Keratinocyte (primary cell): ENCODE measurements at regions not wholly inside any gene's neighbourhood (a gene's known extent, or its start where the extent isn't known, plus 50 kb on each side); places are given as distances from the start of the nearest gene placed in this dataset.

Experiments used
- DNase-seq: peaks from one replicate; pipeline ENCODE4 v3.0.0-alpha.2; 2011; ENCODE audit warnings: low read depth, missing footprints, low spot score
- FAIRE-seq: peaks from 2 replicates; lab custom pipeline; 2011; peaks lifted over from hg19 to GRCh38; lab: Jason Lieb, UNC
- H2AFZ ChIP-seq: 2 replicates; pipeline ENCODE4 v1.6.0; 2012; ENCODE audit warnings: low read length, control low read depth, inconsistent platforms; ENCODE audit not compliant: control insufficient read depth
- H3K27ac ChIP-seq: 2 replicates; pipeline ENCODE4 v1.5.1; 2011; ENCODE audit warnings: low read length; ENCODE audit not compliant: control insufficient read depth, insufficient read depth
- H3K27me3 ChIP-seq: 3 replicates; pipeline ENCODE4 v1.6.0; 2011; ENCODE audit warnings: low read length; ENCODE audit not compliant: control insufficient read depth, insufficient read depth; ENCODE audit errors: extremely low read depth
- H3K36me3 ChIP-seq, 2 experiments: 2 replicates in 1 of 2; 3 replicates in 1 of 2; pipeline ENCODE4 v1.5.1; 2011; ENCODE audit warnings: low read length in 2 of 2, mild to moderate bottlenecking in 1 of 2; ENCODE audit not compliant: control insufficient read depth in 2 of 2, insufficient read depth in 2 of 2; ENCODE audit errors: extremely low read depth in 1 of 2
- H3K4me1 ChIP-seq: 3 replicates; pipeline ENCODE4 v1.5.1; 2011; ENCODE audit warnings: low read length; ENCODE audit not compliant: control insufficient read depth, insufficient read depth; ENCODE audit errors: extremely low read depth
- H3K4me2 ChIP-seq: 3 replicates; pipeline ENCODE4 v1.6.0; 2011; ENCODE audit warnings: low read depth, low read length; ENCODE audit not compliant: control insufficient read depth, insufficient read depth; ENCODE audit errors: extremely low read depth
- H3K4me3 ChIP-seq, 3 experiments: fragments of 200-600 bp in 1 of 3; sonication (generic) in 1 of 3; 2 replicates in 2 of 3; 3 replicates in 1 of 3; pipeline ENCODE4 v1.5.1; 2011 to 2016; ENCODE audit warnings: low read length in 3 of 3, mild to moderate bottlenecking in 3 of 3, control low read depth in 2 of 3, inconsistent platforms in 1 of 3, low read depth in 1 of 3, mixed read lengths in 1 of 3, mixed run types in 1 of 3, moderate library complexity in 1 of 3; ENCODE audit not compliant: control insufficient read depth in 2 of 3, insufficient read depth in 2 of 3; ENCODE audit errors: extremely low read depth in 1 of 3
- H3K79me2 ChIP-seq: 2 replicates; pipeline ENCODE4 v1.6.0; 2012; ENCODE audit warnings: low read length; ENCODE audit not compliant: control insufficient read depth, insufficient read depth
- H3K9ac ChIP-seq: 3 replicates; pipeline ENCODE4 v1.6.0; 2011; ENCODE audit warnings: low read length; ENCODE audit not compliant: control insufficient read depth, insufficient read depth; ENCODE audit errors: extremely low read depth
- H3K9me1 ChIP-seq: 3 replicates; pipeline ENCODE4 v1.6.0; 2011; ENCODE audit warnings: low read length; ENCODE audit not compliant: control insufficient read depth, insufficient read depth; ENCODE audit errors: extremely low read depth
- H3K9me3 ChIP-seq: 2 replicates; pipeline ENCODE4 v1.5.1; 2012; ENCODE audit warnings: low read depth, low read length; ENCODE audit not compliant: control insufficient read depth
- H4K20me1 ChIP-seq: 3 replicates; pipeline ENCODE4 v1.6.0; 2011; ENCODE audit warnings: low read length; ENCODE audit not compliant: control insufficient read depth, insufficient read depth; ENCODE audit errors: extremely low read depth
- EZH2 ChIP-seq: IDR thresholded peaks from one replicate; pipeline ENCODE4 v1.6.1; 2012; ENCODE audit warnings: inconsistent platforms, mild to moderate bottlenecking, low read length, moderate library complexity
- dilution Hi-C: fragments of 300-500 bp; cut with MboI; formaldehyde crosslinking; loops from one replicate; pipeline ENCODE4 v1.7.0; 2020; ENCODE audit warnings: low sequenced_read_pairs; ENCODE audit not compliant: extremely low pct_ligation_motif_present
- TF ChIP-seq, protein P1 (sequence below), 3 experiments: IDR thresholded peaks in 1 of 3; conservative IDR thresholded peaks in 1 of 3; optimal IDR thresholded peaks in 1 of 3; 2 replicates in 2 of 3; 3 replicates in 1 of 3; pipeline versions ENCODE3 to v1.5.1; 2011; ENCODE audit warnings: low read length in 3 of 3, mild to moderate bottlenecking in 3 of 3, moderate library complexity in 2 of 3, control low read depth in 1 of 3, inconsistent platforms in 1 of 3; ENCODE audit not compliant: insufficient read depth in 2 of 3; ENCODE audit errors: extremely low read depth in 1 of 3

DNA sequence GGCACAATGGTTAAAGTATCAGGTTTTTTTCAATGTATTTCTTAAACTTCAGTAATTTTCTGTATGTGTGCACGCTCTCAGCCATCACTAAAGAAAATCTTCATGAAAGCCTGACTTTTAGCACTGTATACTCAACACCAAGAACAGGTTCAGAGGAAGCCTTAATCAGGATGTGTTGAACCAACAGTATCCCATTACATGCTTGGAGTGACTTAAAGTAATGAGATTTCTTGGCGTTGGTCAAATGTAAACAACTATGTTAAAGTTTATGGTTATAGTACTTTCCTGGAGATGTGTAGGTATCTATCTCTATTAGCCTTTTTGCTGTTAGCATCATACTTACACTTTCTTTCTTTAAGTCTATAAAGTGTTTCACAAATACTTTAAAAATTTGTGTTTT lies 335.0 kb downstream of the CCER1 start:
- H3K9me3 ChIP-seq: no peaks in the 10 kb centered on the region
- dilution Hi-C loops: no loop called here
- no peaks in the 10 kb centered on the region for H3K36me3 ChIP-seq
- no peak overlapping the region for H3K9ac ChIP-seq
- DNase-seq (no peak), FAIRE-seq (no peak)
- no peaks in the 10 kb centered on the region for H3K4me1 ChIP-seq
- H3K27me3 ChIP-seq: no peaks in the 10 kb centered on the region
- TF ChIP-seq EZH2: no peak
- TF ChIP-seq, protein P1, sequence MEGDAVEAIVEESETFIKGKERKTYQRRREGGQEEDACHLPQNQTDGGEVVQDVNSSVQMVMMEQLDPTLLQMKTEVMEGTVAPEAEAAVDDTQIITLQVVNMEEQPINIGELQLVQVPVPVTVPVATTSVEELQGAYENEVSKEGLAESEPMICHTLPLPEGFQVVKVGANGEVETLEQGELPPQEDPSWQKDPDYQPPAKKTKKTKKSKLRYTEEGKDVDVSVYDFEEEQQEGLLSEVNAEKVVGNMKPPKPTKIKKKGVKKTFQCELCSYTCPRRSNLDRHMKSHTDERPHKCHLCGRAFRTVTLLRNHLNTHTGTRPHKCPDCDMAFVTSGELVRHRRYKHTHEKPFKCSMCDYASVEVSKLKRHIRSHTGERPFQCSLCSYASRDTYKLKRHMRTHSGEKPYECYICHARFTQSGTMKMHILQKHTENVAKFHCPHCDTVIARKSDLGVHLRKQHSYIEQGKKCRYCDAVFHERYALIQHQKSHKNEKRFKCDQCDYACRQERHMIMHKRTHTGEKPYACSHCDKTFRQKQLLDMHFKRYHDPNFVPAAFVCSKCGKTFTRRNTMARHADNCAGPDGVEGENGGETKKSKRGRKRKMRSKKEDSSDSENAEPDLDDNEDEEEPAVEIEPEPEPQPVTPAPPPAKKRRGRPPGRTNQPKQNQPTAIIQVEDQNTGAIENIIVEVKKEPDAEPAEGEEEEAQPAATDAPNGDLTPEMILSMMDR (optimal IDR thresholded peaks at IDR 0.05 in 1 of 3, IDR thresholded peaks at IDR 0.05 in 1 of 3, conservative IDR thresholded peaks at IDR 0.05 in 1 of 3; ENCODE audit: extremely low read depth in 1 of 3, insufficient read depth in 2 of 3, low read length in 3 of 3): no peak
- H3K79me2 ChIP-seq: no peaks in the 10 kb centered on the region
- H3K9me1 ChIP-seq: no peaks in the 10 kb centered on the region
- no peak overlapping the region for H2AFZ ChIP-seq
- H3K27ac ChIP-seq: no peak overlapping the region
- no peaks in the 10 kb centered on the region for H4K20me1 ChIP-seq
- no peak overlapping the region for H3K4me3 ChIP-seq
- no peak overlapping the region for H3K4me2 ChIP-seq

DNA sequence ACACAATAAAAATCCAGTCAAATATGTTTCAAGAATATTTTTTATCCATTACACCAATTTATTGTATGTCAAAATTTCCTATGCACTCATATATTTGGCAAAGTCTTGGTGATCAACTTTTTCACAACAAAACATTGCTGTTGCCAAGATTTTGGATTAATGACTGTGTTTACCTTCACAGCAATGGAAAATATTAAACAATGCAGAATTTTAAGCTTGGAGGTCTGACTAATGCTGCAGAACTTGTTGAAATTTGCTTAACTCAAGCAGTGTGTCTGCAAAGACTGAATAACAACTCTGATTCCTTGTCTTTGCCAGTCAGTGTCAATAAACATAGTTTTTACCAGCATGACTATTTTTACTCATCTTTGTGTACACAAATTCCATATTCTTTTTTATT lies 336.4 kb downstream of the CCER1 start:
- Histone ChIP-seq H3K9ac (no peak overlapping the region), H3K4me1 (no peaks in the 10 kb centered on the region), H3K4me3 (no peak overlapping the region), H3K27ac (no peak overlapping the region), H4K20me1 (no peaks in the 10 kb centered on the region), H3K9me1 (no peaks in the 10 kb centered on the region), H3K4me2 (no peak overlapping the region), H3K9me3 (no peaks in the 10 kb centered on the region), H3K27me3 (no peaks in the 10 kb centered on the region), H3K79me2 (no peaks in the 10 kb centered on the region), H3K36me3 (no peaks in the 10 kb centered on the region), H2AFZ (no peak overlapping the region)
- dilution Hi-C loops: no loop called here
- TF ChIP-seq, protein P1 (optimal IDR thresholded peaks at IDR 0.05 in 1 of 3, IDR thresholded peaks at IDR 0.05 in 1 of 3, conservative IDR thresholded peaks at IDR 0.05 in 1 of 3; ENCODE audit: extremely low read depth in 1 of 3, insufficient read depth in 2 of 3, low read length in 3 of 3): no peak
- no peak for TF ChIP-seq EZH2
- FAIRE-seq: no peak
- no peak for DNase-seq
